Peyer's patch (tissue), 4 donors: ENCODE measurements at regions not wholly inside any gene's neighbourhood (a gene's known extent, or its start where the extent isn't known, plus 50 kb on each side); places are given as distances from the start of the nearest gene placed in this dataset.

Experiments used
- DNase-seq, 3 donors: peaks; one replicate each; pipeline ENCODE4 v3.0.0-alpha.2; 2017 to 2019
- H3K27ac ChIP-seq, 4 donors: fragments of 200-600 bp; sonication (generic); one replicate each; pipeline ENCODE4 v1.5.1; 2016 to 2019
- H3K27me3 ChIP-seq, 2 donors: fragments of 200-600 bp; sonication (generic); one replicate each; pipeline ENCODE4 v1.5.1; 2019
- H3K36me3 ChIP-seq, 3 donors: fragments of 200-600 bp; sonication (generic); one replicate each; pipeline ENCODE4 v1.5.1; 2016 to 2019
- H3K4me1 ChIP-seq, 4 donors: fragments of 200-600 bp; sonication (generic); one replicate each; pipeline ENCODE4 v1.5.1; 2016 to 2019
- H3K4me3 ChIP-seq, 4 donors: fragments of 200-600 bp; sonication (generic); 1 replicate in 3 of 4; 2 replicates in 1 of 4; pipeline ENCODE4 v1.5.1; 2016 to 2019; ENCODE audit warnings: mild to moderate bottlenecking in 1 of 4
- H3K9me3 ChIP-seq, 4 donors: fragments of 200-600 bp; sonication (generic); one replicate each; pipeline ENCODE4 v1.5.1; 2016 to 2019; ENCODE audit warnings: mild to moderate bottlenecking in 1 of 4
- POLR2A ChIP-seq, 2 donors: fragments of 450-650 bp; IDR thresholded peaks; one replicate each; pipeline ENCODE4 v1.5.1; 2017; ENCODE audit warnings: antibody characterized with exemption in 2 of 2, mild to moderate bottlenecking in 2 of 2, moderate library complexity in 2 of 2
- TF ChIP-seq, protein P1 (sequence below), 6 experiments: fragments of 450-650 bp in 4 of 6; fragments of 200-600 bp in 2 of 6; sonication (generic) in 1 of 6; IDR thresholded peaks; one replicate each; pipeline ENCODE4 v1.5.1; 2017 to 2019; ENCODE audit warnings: antibody characterized with exemption in 6 of 6, mild to moderate bottlenecking in 3 of 6, moderate library complexity in 1 of 6

DNA sequence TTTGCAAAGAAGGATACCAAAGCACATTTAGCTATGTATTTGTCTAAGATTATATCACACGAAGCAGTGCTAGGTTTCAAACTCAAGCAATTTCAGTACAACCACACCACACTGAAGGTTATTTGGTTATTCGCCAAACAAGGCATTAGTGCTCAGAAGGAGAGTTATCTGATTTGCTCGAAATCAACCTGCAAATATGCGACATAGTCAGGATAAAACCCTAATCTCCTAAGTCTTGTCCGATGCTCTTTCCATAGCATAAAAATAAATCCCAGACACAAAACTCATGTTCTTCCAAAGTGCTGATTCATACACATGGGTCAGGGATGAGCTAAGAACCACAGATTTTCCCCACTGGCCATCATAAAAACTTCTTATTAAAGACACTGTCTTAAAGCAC is 1288.0 kb upstream of the SORCS1 start:
- H3K27me3 ChIP-seq, result no peaks in the 10 kb centered on the region
- no peak overlapping the region for H3K27ac ChIP-seq
- H3K36me3 ChIP-seq, result no peaks in the 10 kb centered on the region
- H3K9me3 ChIP-seq, result no peaks in the 10 kb centered on the region
- no peaks in the 10 kb centered on the region for H3K4me1 ChIP-seq
- TF ChIP-seq, protein P1, sequence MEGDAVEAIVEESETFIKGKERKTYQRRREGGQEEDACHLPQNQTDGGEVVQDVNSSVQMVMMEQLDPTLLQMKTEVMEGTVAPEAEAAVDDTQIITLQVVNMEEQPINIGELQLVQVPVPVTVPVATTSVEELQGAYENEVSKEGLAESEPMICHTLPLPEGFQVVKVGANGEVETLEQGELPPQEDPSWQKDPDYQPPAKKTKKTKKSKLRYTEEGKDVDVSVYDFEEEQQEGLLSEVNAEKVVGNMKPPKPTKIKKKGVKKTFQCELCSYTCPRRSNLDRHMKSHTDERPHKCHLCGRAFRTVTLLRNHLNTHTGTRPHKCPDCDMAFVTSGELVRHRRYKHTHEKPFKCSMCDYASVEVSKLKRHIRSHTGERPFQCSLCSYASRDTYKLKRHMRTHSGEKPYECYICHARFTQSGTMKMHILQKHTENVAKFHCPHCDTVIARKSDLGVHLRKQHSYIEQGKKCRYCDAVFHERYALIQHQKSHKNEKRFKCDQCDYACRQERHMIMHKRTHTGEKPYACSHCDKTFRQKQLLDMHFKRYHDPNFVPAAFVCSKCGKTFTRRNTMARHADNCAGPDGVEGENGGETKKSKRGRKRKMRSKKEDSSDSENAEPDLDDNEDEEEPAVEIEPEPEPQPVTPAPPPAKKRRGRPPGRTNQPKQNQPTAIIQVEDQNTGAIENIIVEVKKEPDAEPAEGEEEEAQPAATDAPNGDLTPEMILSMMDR (IDR thresholded peaks at IDR 0.05), result no peak
- TF ChIP-seq POLR2A (IDR thresholded peaks at IDR 0.05), result no peak
- no peak overlapping the region for H3K4me3 ChIP-seq
- no peak for DNase-seq

DNA sequence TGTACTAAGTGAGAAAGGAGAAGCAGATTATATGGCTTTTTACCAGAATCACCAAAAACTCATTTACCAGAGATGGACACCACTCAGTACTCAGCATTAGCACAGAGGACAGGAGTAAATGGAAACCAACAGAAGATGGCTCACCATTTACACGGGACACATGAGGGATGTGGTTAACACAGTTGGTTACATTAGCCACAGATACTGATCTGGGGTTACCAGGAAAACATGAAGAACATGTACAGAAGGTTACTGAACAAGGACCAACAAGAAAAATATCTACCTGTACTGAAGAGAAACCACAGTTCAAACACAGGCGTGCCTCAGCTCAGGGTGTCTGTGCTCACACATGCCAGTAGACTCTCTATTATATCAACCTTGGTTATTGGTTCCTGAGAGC is 1285.8 kb upstream of the SORCS1 start:
- Histone ChIP-seq H3K9me3 (no peaks in the 10 kb centered on the region), H3K27me3 (no peaks in the 10 kb centered on the region), H3K36me3 (no peaks in the 10 kb centered on the region), H3K4me3 (no peak overlapping the region), H3K27ac (no peak overlapping the region), H3K4me1 (no peaks in the 10 kb centered on the region)
- TF ChIP-seq, protein P1 (IDR thresholded peaks at IDR 0.05), result no peak
- no peak for TF ChIP-seq POLR2A (IDR thresholded peaks at IDR 0.05)
- no peak for DNase-seq

DNA sequence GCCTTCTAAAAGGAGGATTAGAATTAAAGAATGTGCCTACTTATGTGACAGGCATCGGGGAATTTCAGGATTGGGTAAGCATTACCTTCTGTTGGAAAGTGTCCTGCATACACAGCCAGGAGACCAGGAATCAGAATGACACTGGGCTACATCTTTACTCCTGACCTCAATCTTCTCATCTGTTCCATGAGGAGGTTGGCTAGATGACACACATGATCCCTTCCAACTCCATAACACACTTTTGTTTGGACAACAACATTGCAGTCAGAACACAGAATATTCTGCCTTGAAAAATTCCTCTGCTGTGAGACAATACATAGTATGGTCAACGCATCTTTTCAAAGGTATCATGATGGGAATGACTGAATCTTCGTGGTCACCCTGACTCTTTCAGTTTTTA is 1281.2 kb upstream of the SORCS1 start:
- Histone ChIP-seq H3K27ac (no peak overlapping the region), H3K4me1 (no peaks in the 10 kb centered on the region), H3K36me3 (no peaks in the 10 kb centered on the region), H3K9me3 (no peaks in the 10 kb centered on the region), H3K27me3 (no peaks in the 10 kb centered on the region), H3K4me3 (no peak overlapping the region)
- no peak for DNase-seq
- no peak for TF ChIP-seq POLR2A (IDR thresholded peaks at IDR 0.05)
- TF ChIP-seq, protein P1 (IDR thresholded peaks at IDR 0.05), result no peak

DNA sequence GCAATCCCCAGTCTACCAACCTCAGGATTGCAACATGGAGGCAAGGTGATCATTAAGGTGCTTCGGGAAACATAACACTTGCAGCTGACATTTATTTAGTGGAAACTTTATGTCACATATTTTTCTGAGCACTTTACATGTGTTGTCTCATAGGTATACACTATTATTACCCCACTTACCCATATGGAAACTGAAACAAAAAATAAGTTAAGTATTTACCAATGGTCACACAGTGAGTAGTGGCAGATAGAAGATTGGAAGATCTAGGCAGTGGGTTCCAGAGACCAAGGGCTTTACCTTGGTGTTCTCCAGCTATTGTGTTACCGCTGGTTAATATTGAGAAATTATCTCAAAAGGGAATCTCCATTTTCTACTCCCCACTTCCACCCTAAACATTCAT is 1279.1 kb upstream of the SORCS1 start:
- Histone ChIP-seq H3K27ac (no peak overlapping the region), H3K27me3 (no peaks in the 10 kb centered on the region), H3K9me3 (no peaks in the 10 kb centered on the region), H3K4me3 (no peak overlapping the region), H3K36me3 (no peaks in the 10 kb centered on the region), H3K4me1 (no peaks in the 10 kb centered on the region)
- TF ChIP-seq, protein P1 (IDR thresholded peaks at IDR 0.05), result no peak
- no peak for TF ChIP-seq POLR2A (IDR thresholded peaks at IDR 0.05)
- no peak for DNase-seq

DNA sequence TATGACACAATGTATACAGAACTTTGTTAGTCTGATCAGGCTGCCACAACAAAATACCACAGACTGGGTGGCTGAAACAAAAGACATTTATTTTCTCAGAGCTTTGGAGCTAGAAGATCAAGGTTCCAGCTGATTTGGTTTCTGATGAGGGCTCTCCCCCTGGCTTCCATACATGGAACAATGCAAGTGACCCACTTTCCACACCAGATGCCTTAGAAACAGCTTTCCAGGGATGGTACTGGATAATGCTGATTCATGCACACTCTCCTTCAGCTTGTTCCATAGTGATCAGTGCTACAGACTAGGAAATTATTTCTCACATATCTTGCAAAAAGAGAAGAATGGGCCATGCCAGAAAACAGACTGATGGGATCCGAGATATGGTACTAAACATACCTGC is 1274.9 kb upstream of the SORCS1 start:
- Histone ChIP-seq H3K27me3 (no peaks in the 10 kb centered on the region), H3K4me3 (no peak overlapping the region), H3K9me3 (no peaks in the 10 kb centered on the region), H3K27ac (no peak overlapping the region), H3K4me1 (no peaks in the 10 kb centered on the region), H3K36me3 (no peaks in the 10 kb centered on the region)
- DNase-seq, result no peak
- TF ChIP-seq, protein P1 (IDR thresholded peaks at IDR 0.05), result no peak
- TF ChIP-seq POLR2A (IDR thresholded peaks at IDR 0.05), result no peak

DNA sequence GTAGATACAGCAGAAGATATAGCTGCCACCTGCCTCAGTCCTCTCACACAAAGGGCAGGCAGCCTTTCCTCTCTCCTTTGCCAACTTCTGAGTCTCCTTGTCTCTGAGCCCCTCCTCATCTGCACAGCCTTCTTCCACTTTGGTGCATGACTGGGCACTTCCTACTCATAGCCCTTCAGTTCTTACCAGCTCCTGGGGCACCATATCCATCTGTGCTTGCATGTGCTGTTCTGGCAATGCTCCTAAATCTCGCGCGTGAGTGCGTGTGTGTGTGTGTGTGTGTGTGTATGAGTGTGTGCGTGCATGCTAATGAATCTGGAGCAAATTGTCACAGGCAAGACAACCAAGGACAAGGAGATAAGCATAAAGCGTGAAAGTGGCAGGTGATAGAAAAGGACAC is 1271.6 kb upstream of the SORCS1 start:
- Histone ChIP-seq H3K4me3 (no peak overlapping the region), H3K4me1 (no peaks in the 10 kb centered on the region), H3K27ac (no peak overlapping the region), H3K9me3 (no peaks in the 10 kb centered on the region), H3K36me3 (no peaks in the 10 kb centered on the region), H3K27me3 (no peaks in the 10 kb centered on the region)
- no peak for DNase-seq
- TF ChIP-seq, protein P1 (IDR thresholded peaks at IDR 0.05), result no peak
- TF ChIP-seq POLR2A (IDR thresholded peaks at IDR 0.05), result no peak
